GM23248 (cell line): ENCODE measurements at regions not wholly inside any gene's neighbourhood (a gene's known extent, or its start where the extent isn't known, plus 50 kb on each side); places are given as distances from the start of the nearest gene placed in this dataset.

Experiments
- DNase-seq: peaks from one replicate; pipeline ENCODE4 v3.0.0-alpha.2; 2015
- H2AFZ ChIP-seq: fragments of 200-600 bp; sonication (generic); 2 replicates; pipeline ENCODE4 v1.6.1; 2016; ENCODE audit warnings: antibody characterized with exemption
- H3F3A ChIP-seq: fragments of 200-600 bp; sonication (generic); 2 replicates; pipeline ENCODE4 v1.6.1; 2016; ENCODE audit warnings: mild to moderate bottlenecking, antibody characterized with exemption, mixed run types; ENCODE audit not compliant: insufficient read depth
- H3K27ac ChIP-seq: fragments of 200-600 bp; sonication (generic); 2 replicates; pipeline ENCODE4 v1.5.1; 2016; ENCODE audit warnings: mild to moderate bottlenecking
- H3K27me3 ChIP-seq: fragments of 200-600 bp; sonication (generic); replicated peaks from 2 replicates; pipeline ENCODE4 v1.6.1; 2016; ENCODE audit warnings: mild to moderate bottlenecking; ENCODE audit not compliant: insufficient read depth
- H3K36me3 ChIP-seq: fragments of 200-600 bp; sonication (generic); 2 replicates; pipeline ENCODE4 v1.6.1; 2016; ENCODE audit warnings: low read depth, mild to moderate bottlenecking
- H3K4me1 ChIP-seq: fragments of 200-600 bp; sonication (generic); 2 replicates; pipeline ENCODE4 v1.6.1; 2016; ENCODE audit warnings: mild to moderate bottlenecking; ENCODE audit not compliant: insufficient read depth
- H3K4me2 ChIP-seq: fragments of 200-600 bp; sonication (generic); one replicate; pipeline ENCODE4 v1.6.1; 2016; ENCODE audit warnings: mild to moderate bottlenecking; ENCODE audit not compliant: unreplicated experiment
- H3K4me3 ChIP-seq: fragments of 200-600 bp; sonication (generic); 2 replicates; pipeline ENCODE4 v1.5.1; 2016; ENCODE audit warnings: mild to moderate bottlenecking
- H3K79me2 ChIP-seq: fragments of 200-600 bp; sonication (generic); 2 replicates; pipeline ENCODE4 v1.6.1; 2016; ENCODE audit warnings: mild to moderate bottlenecking; ENCODE audit not compliant: insufficient read depth
- H3K9ac ChIP-seq: fragments of 200-600 bp; sonication (generic); 2 replicates; pipeline ENCODE4 v1.6.1; 2016; ENCODE audit warnings: mild to moderate bottlenecking
- H3K9me2 ChIP-seq: fragments of 200-600 bp; sonication (generic); 2 replicates; pipeline ENCODE4 v1.6.1; 2016; ENCODE audit warnings: mixed run types, mild to moderate bottlenecking, moderate library complexity; ENCODE audit not compliant: insufficient read depth
- H3K9me3 ChIP-seq: fragments of 200-600 bp; sonication (generic); one replicate; pipeline ENCODE4 v1.6.1; 2017; ENCODE audit warnings: low read depth
- H4K20me1 ChIP-seq: fragments of 200-600 bp; sonication (generic); 2 replicates; pipeline ENCODE4 v1.6.0; 2016; ENCODE audit not compliant: insufficient read depth
- EZH2 ChIP-seq: fragments of 200-600 bp; sonication (generic); IDR thresholded peaks from 2 replicates; pipeline ENCODE4 v1.6.1; 2018; ENCODE audit warnings: antibody characterized with exemption, mild to moderate bottlenecking; ENCODE audit not compliant: insufficient read depth, poor library complexity, severe bottlenecking
- EZH2phosphoT487 ChIP-seq: fragments of 200-600 bp; sonication (generic); IDR thresholded peaks from 2 replicates; pipeline ENCODE4 v1.6.1; 2018; ENCODE audit warnings: antibody characterized with exemption, moderate library complexity, mild to moderate bottlenecking, low read depth; ENCODE audit not compliant: insufficient read depth
- WGBS, 2 experiments: methylation state at CpG; one replicate each; pipeline ENCODE4 v1.1.6; 2015 to 2017; ENCODE audit warnings: low lambda C conversion rate in 2 of 2, low coverage in 1 of 2; ENCODE audit errors: missing lambda C conversion rate in 2 of 2; 5-methylcytosine and 5-hydroxymethylcytosine counted together
- in situ Hi-C: fragments of 300-500 bp; cut with MboI; formaldehyde crosslinking; loops from 2 replicates; pipeline ENCODE4 v1.15.0; 2020

- no peaks in the 10 kb centered on the region for H3K36me3 ChIP-seq
- TF ChIP-seq EZH2phosphoT487 (no peak), EZH2 (no peak)
- 50 to 55% methylated on average over 6 of the region's 6 CpGs for WGBS, 2 experiments
- H3K4me3 ChIP-seq = no peak overlapping the region
- no peak overlapping the region for H3K27ac ChIP-seq
- H3K4me1 ChIP-seq = no peaks in the 10 kb centered on the region
- H3K4me2 ChIP-seq = no peak overlapping the region
- in situ Hi-C loops = no loop called here
- no peaks in the 10 kb centered on the region for H3K79me2 ChIP-seq
- H3F3A ChIP-seq = no peaks in the 10 kb centered on the region
- no peaks in the 10 kb centered on the region for H3K9me2 ChIP-seq
- H3K9me3 ChIP-seq = no peaks in the 10 kb centered on the region
- no peak overlapping the region for H2AFZ ChIP-seq
- no peak for DNase-seq
- H4K20me1 ChIP-seq = no peaks in the 10 kb centered on the region
- H3K27me3 ChIP-seq = peaks cover 7% of the 10 kb centered on the region; the same call in 1 of the 2 replicates
- H3K9ac ChIP-seq = no peak overlapping the region
These were observed 112.1 kb upstream of the TIAM1 start for GRCh38 chr21:31456201-31456600.

DNA sequence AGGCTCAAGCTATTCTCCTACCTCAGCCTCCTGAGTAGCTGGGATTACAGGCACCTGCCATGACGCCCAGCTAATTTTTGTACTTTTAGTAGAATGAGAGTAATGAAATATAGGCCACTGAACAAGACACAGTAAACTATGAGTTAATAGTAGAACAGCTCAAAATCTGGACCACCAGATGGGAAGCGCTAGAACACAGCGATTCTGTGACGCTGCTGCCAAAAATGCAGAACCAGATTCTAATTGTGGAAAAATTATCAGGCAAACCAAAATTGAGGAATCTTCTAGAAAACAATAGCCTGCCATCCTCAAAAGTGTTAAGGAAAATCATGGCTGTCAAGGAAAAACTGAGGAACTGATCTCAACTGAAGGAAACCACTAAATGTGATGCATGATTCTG, 111.4 kb upstream of the TIAM1 start:
- Histone ChIP-seq H3F3A (no peaks in the 10 kb centered on the region), H3K9ac (no peak overlapping the region), H3K27ac (no peak overlapping the region), H3K27me3 (peaks cover 7% of the 10 kb centered on the region; the same call in 1 of the 2 replicates), H3K79me2 (no peaks in the 10 kb centered on the region), H3K9me3 (no peaks in the 10 kb centered on the region), H3K4me1 (no peaks in the 10 kb centered on the region), H3K9me2 (no peaks in the 10 kb centered on the region), H3K4me2 (no peak overlapping the region), H2AFZ (no peak overlapping the region), H3K4me3 (no peak overlapping the region), H3K36me3 (no peaks in the 10 kb centered on the region), H4K20me1 (no peaks in the 10 kb centered on the region)
- DNase-seq = no peak
- WGBS, 2 experiments = 13 to 16% methylated on average over 4 of the region's 4 CpGs
- in situ Hi-C loops = no loop called here
- TF ChIP-seq EZH2phosphoT487 (no peak), EZH2 (no peak)

GRCh38 chr21:31450980-31451379, 106.9 kb upstream of the TIAM1 start:
- WGBS, 2 experiments = 87 to 89% methylated on average over 9 of the region's 9 CpGs
- peaks cover 5% of the 10 kb centered on the region; the same call in 1 of the 2 replicates for H3F3A ChIP-seq
- no peak for DNase-seq
- no peak for TF ChIP-seq EZH2
- no peak overlapping the region for H2AFZ ChIP-seq
- H3K9ac ChIP-seq = no peak overlapping the region
- no peaks in the 10 kb centered on the region for H3K9me3 ChIP-seq
- in situ Hi-C loops = no loop called here
- H3K4me2 ChIP-seq = no peak overlapping the region
- no peaks in the 10 kb centered on the region; the same call in 1 of the 2 replicates for H3K27me3 ChIP-seq
- no peaks in the 10 kb centered on the region for H3K36me3 ChIP-seq
- no peaks in the 10 kb centered on the region for H3K9me2 ChIP-seq
- no peaks in the 10 kb centered on the region for H4K20me1 ChIP-seq
- H3K4me3 ChIP-seq = no peak overlapping the region
- no peaks in the 10 kb centered on the region for H3K79me2 ChIP-seq
- no peak overlapping the region for H3K27ac ChIP-seq
- peaks cover 11% of the 10 kb centered on the region for H3K4me1 ChIP-seq

DNA sequence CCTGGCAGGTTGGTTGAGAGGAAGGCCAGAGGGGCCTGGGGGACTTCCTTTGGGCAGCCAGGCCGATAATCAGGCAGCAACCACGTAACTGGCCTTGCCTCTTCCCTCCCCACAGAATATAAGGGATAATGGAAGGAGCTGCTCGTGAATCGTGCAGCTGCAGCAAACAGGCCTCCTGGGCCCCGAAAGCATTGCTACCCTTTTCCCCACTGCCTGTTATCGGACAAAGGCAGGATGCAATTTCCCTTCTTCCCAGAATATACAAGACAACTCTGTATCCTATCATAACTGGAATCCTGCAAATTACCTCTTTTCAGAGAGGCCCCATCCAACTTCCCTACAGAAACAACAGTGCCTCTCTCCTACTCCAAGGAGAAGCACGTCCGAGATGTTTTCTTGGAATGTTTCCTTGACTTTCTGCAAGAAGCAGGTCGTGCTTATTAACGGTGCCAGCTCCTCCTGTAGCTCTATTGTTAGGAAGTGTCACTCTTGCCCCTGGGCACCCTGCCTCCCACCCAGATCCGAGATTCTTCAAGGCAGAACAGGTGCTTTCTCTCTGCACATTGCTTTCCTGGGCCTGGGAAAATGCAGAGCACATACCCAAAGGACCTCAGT, 106.0 kb upstream of the TIAM1 start:
- H3K9me2 ChIP-seq = no peaks in the 10 kb centered on the region
- in situ Hi-C loops = no loop called here
- H3K9ac ChIP-seq = no peak overlapping the region
- H3K9me3 ChIP-seq = no peaks in the 10 kb centered on the region
- DNase-seq = no peak
- no peaks in the 10 kb centered on the region for H3K79me2 ChIP-seq
- WGBS, 2 experiments = 79 to 80% methylated on average over 11 of the region's 11 CpGs
- no peak overlapping the region for H2AFZ ChIP-seq
- no peak for TF ChIP-seq EZH2
- TF ChIP-seq EZH2phosphoT487 = no peak
- peaks cover 11% of the 10 kb centered on the region for H3K4me1 ChIP-seq
- no peak overlapping the region for H3K4me2 ChIP-seq
- no peaks in the 10 kb centered on the region for H3K36me3 ChIP-seq
- no peak overlapping the region for H3K27ac ChIP-seq
- H4K20me1 ChIP-seq = no peaks in the 10 kb centered on the region
- no peaks in the 10 kb centered on the region for H3K27me3 ChIP-seq
- H3K4me3 ChIP-seq = no peak overlapping the region
- peaks cover 5% of the 10 kb centered on the region; the same call in 1 of the 2 replicates for H3F3A ChIP-seq
